D721Med (cell line): ENCODE measurements at regions not wholly inside any gene's neighbourhood (a gene's known extent, or its start where the extent isn't known, plus 50 kb on each side); places are given as distances from the start of the nearest gene placed in this dataset.

Source experiments
- DNase-seq: peaks from one replicate; pipeline ENCODE4 v3.0.0; 2011; ENCODE audit warnings: low spot score; ENCODE audit not compliant: insufficient read length
- FAIRE-seq: peaks from 2 replicates; lab custom pipeline; 2011; peaks lifted over from hg19 to GRCh38; lab: Jason Lieb, UNC
- CTCF ChIP-seq: IDR thresholded peaks from 2 replicates; pipeline ENCODE4 v1.5.1; 2012; ENCODE audit warnings: mild to moderate bottlenecking, control low read depth; ENCODE audit not compliant: insufficient read depth; ENCODE audit errors: missing control alignments

DNA sequence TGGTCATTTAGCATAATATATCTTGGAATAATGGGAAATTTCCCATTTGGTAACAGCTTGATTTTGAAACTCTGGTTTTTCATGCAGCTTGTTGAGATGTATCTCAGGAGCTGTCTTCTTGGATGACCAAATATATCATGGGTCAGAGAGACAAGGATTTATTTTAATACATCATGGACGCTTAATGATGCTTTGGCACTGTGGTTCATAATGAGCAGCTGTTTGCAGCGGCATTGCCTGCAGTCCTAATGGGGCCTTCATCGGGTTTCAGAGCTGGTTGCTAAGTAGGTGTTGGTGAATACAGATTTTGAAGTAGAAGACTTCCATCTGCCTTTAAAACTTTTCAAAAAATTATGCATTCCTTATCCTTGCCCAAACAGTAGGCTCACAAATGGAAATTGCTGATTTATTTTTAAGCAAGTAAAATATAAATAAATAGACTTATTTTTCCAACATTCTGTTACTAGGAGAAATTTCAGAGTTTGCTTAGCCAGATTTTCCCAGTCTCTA, 389.5 kb upstream of the FAT3 start:
- TF ChIP-seq CTCF, result no peak
- no peak for DNase-seq

DNA sequence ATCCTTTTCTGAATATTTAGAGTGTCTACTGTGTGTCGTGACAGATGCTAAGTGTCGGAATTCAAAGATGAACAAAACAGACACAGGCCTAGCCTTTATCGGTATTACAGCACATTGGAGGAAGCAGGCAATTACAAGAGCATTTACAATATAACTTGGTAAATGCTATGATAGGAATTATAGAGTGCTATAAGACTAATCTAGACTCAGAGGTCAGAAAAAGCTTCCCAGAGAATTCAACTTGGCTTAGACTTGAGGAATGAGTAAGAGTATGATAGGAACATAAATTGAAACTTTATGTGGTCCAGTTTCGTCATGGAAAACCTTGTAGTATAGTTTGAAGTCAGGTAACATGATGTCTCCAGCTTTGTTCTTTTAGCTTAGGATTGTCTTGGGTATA, 395.7 kb upstream of the FAT3 start:
- no peak for FAIRE-seq
- TF ChIP-seq CTCF, result no peak
- no peak for DNase-seq

More for the DNA sequence above, 389.5 kb upstream of the FAT3 start:
- no peak for FAIRE-seq

DNA sequence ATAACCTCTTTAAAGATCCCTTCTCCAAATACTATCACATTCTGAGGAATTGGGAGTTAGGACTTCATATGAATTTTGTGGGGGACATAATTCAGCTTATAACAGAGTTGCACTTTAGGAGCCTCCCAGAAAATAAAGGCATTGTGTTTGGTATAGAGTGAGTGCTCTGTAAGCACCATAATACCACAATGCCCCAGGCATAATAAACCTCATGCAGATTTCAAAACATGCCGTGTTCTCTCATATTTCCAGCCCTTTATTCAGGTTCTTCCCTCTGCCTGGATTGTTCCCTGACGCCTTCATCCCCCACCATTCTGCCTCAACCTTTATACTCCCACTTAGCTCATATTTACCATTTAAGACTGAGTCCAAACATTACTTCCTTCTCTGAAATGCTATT, 398.8 kb upstream of the FAT3 start:
- no peak for TF ChIP-seq CTCF
- FAIRE-seq (no peak), DNase-seq (no peak)

DNA sequence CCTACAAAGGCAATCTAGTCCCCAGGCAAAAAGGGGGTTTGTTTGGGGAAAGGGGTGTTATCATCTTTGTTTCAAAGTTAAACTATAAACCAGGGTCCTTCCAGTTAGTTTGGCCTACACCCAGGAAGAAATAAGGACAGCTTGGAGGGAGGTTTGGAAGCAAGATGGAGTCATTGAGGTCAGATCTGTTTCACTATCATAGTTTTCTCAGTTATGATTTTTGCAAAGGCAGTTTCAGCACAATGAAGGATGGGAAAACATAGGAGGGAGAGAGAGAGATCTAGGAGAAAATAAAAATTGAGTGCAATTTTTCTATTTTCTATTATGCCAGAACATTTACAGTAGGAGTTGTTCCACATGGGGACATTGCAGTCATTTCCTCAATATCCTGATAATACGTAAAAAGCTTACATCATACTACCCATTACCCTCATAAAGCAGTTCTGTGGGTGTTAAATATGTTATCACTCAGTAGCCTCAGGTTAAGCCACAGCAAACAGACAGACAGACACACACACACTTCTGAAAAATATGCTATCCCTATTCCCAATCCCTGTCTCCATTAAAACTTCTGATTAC, 401.3 kb upstream of the FAT3 start:
- no peak for FAIRE-seq
- no peak for TF ChIP-seq CTCF

DNA sequence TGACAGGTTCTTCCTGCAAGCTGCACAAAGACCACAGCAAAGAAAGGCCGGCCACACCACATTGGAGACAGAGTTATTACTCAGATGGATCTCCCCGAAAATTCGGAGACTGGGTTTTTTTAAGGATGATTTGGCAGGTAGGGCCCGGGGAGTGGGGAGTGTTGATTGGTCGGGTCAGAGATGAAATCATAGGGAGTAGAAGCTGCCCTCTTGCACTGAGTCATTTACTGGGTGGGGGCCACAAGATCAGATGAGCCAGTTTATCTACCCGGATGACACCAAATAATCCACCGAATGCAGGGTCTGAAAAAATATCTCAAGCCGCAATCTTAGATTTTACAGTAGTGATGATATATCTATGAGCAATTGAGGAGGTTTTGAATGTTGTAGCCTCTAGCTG, 401.8 kb upstream of the FAT3 start:
- DNase-seq, result no peak
- no peak for TF ChIP-seq CTCF
- no peak for FAIRE-seq

More for the DNA sequence above, 401.3 kb upstream of the FAT3 start:
- DNase-seq, result no peak

DNA sequence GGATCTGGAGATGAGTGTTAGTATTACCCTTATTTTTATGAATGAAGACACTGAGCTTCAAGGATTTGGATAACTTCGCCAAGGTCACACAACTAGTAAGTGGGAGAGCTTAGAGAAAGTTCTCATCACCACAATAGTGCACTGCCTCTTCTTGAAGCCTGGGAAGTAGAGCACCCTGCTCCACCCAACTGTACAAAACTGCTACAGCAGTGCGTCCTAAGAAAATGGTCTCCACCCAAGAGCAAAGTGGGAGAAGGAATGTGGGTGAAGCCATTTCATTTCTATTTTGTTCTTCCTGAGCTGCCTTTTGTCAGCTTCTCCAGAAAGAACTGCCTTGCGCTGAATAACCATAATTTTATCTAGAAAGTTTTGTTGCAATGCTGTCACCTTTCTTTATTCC, 403.9 kb upstream of the FAT3 start:
- no peak for DNase-seq
- TF ChIP-seq CTCF, result no peak

DNA sequence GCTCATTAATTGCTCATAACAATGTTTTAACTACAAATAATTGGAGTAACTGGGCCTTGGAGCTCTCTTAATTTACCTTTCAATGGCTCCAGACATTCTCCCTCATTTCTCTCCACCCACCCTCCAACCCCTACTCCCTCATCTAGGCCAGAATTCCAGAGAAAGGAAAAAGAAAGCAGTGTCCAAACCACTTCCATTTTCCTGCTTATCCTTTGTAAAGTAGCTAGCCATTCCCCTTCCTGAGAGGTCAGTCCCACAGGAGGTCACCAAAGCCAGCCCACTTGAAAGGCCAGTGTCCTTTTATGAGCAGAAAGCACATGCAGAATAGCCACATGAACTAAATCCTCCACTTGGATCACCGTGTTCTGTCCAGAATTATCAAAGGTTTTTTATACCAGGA, 404.8 kb upstream of the FAT3 start:
- no peak for TF ChIP-seq CTCF
- DNase-seq (no peak), FAIRE-seq (no peak)

More for the DNA sequence above, 403.9 kb upstream of the FAT3 start:
- FAIRE-seq, result no peak
